Endodermal cell (in vitro differentiated cells): ENCODE measurements at regions not wholly inside any gene's neighbourhood (a gene's known extent, or its start where the extent isn't known, plus 50 kb on each side); places are given as distances from the start of the nearest gene placed in this dataset.
"Not testable (repeated sequence)": the region's sequence is repeated elsewhere in the genome, so short reads cannot be mapped to it uniquely, and the experiment has no call there.

Source experiments
- DNase-seq: peaks from one replicate; pipeline ENCODE4 v3.0.0-alpha.2; 2017
- H3K27ac ChIP-seq: 2 replicates; pipeline ENCODE4 v1.5.1; 2013; ENCODE audit warnings: mild to moderate bottlenecking, low read depth, low read length, moderate library complexity
- H3K27me3 ChIP-seq: 2 replicates; pipeline ENCODE4 v1.6.1; 2013; ENCODE audit warnings: mild to moderate bottlenecking, low read length, moderate library complexity; ENCODE audit not compliant: insufficient read depth, control insufficient read depth, poor library complexity, severe bottlenecking
- H3K36me3 ChIP-seq: 2 replicates; pipeline ENCODE4 v1.7.0; 2013; ENCODE audit warnings: mild to moderate bottlenecking, low read length, moderate library complexity; ENCODE audit not compliant: control insufficient read depth, insufficient read depth
- H3K4me1 ChIP-seq: one replicate; pipeline ENCODE4 v1.7.0; 2013; ENCODE audit warnings: low read length; ENCODE audit not compliant: control insufficient read depth, insufficient read depth
- H3K4me3 ChIP-seq: 2 replicates; pipeline ENCODE4 v1.5.1; 2013; ENCODE audit warnings: mild to moderate bottlenecking, low read length, moderate library complexity
- H3K9ac ChIP-seq: 2 replicates; pipeline ENCODE4 v1.6.1; 2013; ENCODE audit warnings: mild to moderate bottlenecking, low read length, moderate library complexity; ENCODE audit not compliant: poor library complexity, severe bottlenecking; ENCODE audit errors: extremely low read depth
- H3K9me3 ChIP-seq: 2 replicates; pipeline ENCODE4 v1.6.1; 2013; ENCODE audit warnings: mild to moderate bottlenecking, low read length, moderate library complexity; ENCODE audit not compliant: control insufficient read depth
- H3K27ac Mint-ChIP-seq: 2 replicates; pipeline ENCODE4 v1.8.0; 2020; ENCODE audit warnings: mixed read lengths
- H3K27me3 Mint-ChIP-seq: 2 replicates; pipeline ENCODE4 v1.8.0; 2021; ENCODE audit warnings: mild to moderate bottlenecking, mixed read lengths; ENCODE audit not compliant: insufficient read depth
- H3K36me3 Mint-ChIP-seq: 2 replicates; pipeline ENCODE4 v1.8.0; 2020; ENCODE audit warnings: low read depth, mixed read lengths
- H3K4me1 Mint-ChIP-seq: 2 replicates; pipeline ENCODE4 v1.8.0; 2020; ENCODE audit warnings: mixed read lengths
- H3K4me3 Mint-ChIP-seq: 2 replicates; pipeline ENCODE4 v1.8.0; 2020; ENCODE audit warnings: mild to moderate bottlenecking, moderate library complexity, mixed read lengths
- H3K9me3 Mint-ChIP-seq: 2 replicates; pipeline ENCODE4 v1.8.0; 2020; ENCODE audit warnings: mild to moderate bottlenecking, mixed read lengths
- CTCF ChIP-seq: fragments of 200-600 bp; sonication (generic); conservative IDR thresholded peaks from 2 replicates; pipeline ENCODE4 v1.5.0; 2021; ENCODE audit warnings: antibody characterized with exemption, mild to moderate bottlenecking
- WGBS, 2 experiments: methylation state at CpG; one replicate each; pipeline versions ENCODE4 v1.1.5 to v1.1.7; 2013; ENCODE audit warnings: missing lambda C conversion rate in 2 of 2, mixed read lengths in 1 of 2; ENCODE audit not compliant: insufficient coverage in 1 of 2, insufficient read length in 1 of 2; 5-methylcytosine and 5-hydroxymethylcytosine counted together

GRCh38 chr2:138879931-138880330 is 99.7 kb upstream of the NXPH2 start:
- Mint-ChIP-seq H3K4me1 (no peaks in the 10 kb centered on the region), H3K36me3 (no peaks in the 10 kb centered on the region), H3K4me3 (no peak overlapping the region), H3K27me3 (no peaks in the 10 kb centered on the region), H3K27ac (no peak overlapping the region), H3K9me3 (no peaks in the 10 kb centered on the region)
- TF ChIP-seq CTCF = no peak
- Histone ChIP-seq H3K27me3 (no peaks in the 10 kb centered on the region), H3K36me3 (no peaks in the 10 kb centered on the region), H3K9ac (no peak overlapping the region), H3K4me1 (no peaks in the 10 kb centered on the region), H3K27ac (no peak overlapping the region), H3K4me3 (no peak overlapping the region), H3K9me3 (no peaks in the 10 kb centered on the region)
- no peak for DNase-seq
- 90 to 93% methylated on average over 1 to 2 of the region's 2 CpGs for WGBS, 2 experiments

- Mint-ChIP-seq H3K9me3 (no peaks in the 10 kb centered on the region), H3K4me3 (no peak overlapping the region), H3K36me3 (no peaks in the 10 kb centered on the region), H3K27me3 (no peaks in the 10 kb centered on the region), H3K27ac (no peak overlapping the region), H3K4me1 (no peaks in the 10 kb centered on the region)
- Histone ChIP-seq H3K4me1 (no peaks in the 10 kb centered on the region), H3K36me3 (no peaks in the 10 kb centered on the region), H3K27me3 (no peaks in the 10 kb centered on the region), H3K9me3 (no peaks in the 10 kb centered on the region), H3K27ac (no peak overlapping the region), H3K4me3 (no peak overlapping the region), H3K9ac (no peak overlapping the region)
- DNase-seq = no peak
- 92% methylated on average over 3 of the region's 3 CpGs; no CpG with 5 or more reads in 1 of the 2 experiments for WGBS, 2 experiments
- TF ChIP-seq CTCF = no peak
Measured at GRCh38 chr2:138877421-138877820, 97.2 kb upstream of the NXPH2 start.

GRCh38 chr2:138874251-138874650 is 94.1 kb upstream of the NXPH2 start:
- H3K27me3 ChIP-seq = no peaks in the 10 kb centered on the region
- H3K9me3 ChIP-seq = no peaks in the 10 kb centered on the region
- Mint-ChIP-seq H3K9me3 (peaks cover 3% of the 10 kb centered on the region), H3K27me3 (no peaks in the 10 kb centered on the region), H3K4me1 (no peaks in the 10 kb centered on the region), H3K36me3 (no peaks in the 10 kb centered on the region), H3K27ac (no peak overlapping the region), H3K4me3 (no peak overlapping the region)
- 93% methylated on average over 1 of the region's 1 CpG; no CpG with 5 or more reads in 1 of the 2 experiments for WGBS, 2 experiments
- no peak for DNase-seq
- no peaks in the 10 kb centered on the region for H3K36me3 ChIP-seq
- no peaks in the 10 kb centered on the region for H3K4me1 ChIP-seq
- H3K4me3 ChIP-seq = no peak overlapping the region
- no peak for TF ChIP-seq CTCF
- H3K9ac ChIP-seq = no peak overlapping the region
- no peak overlapping the region for H3K27ac ChIP-seq

GRCh38 chr2:138872116-138872515 is 91.9 kb upstream of the NXPH2 start:
- H3K4me1 ChIP-seq, DNase-seq, H3K9ac ChIP-seq, H3K4me3 Mint-ChIP-seq, H3K27me3 ChIP-seq, H3K9me3 ChIP-seq, H3K4me1 Mint-ChIP-seq, H3K27me3 Mint-ChIP-seq, H3K27ac Mint-ChIP-seq, H3K27ac ChIP-seq, H3K36me3 Mint-ChIP-seq, H3K4me3 ChIP-seq, H3K9me3 Mint-ChIP-seq, H3K36me3 ChIP-seq: not testable (repeated sequence)
- WGBS, 2 experiments = 89% methylated on average over 4 of the region's 10 CpGs; no CpG with 5 or more reads in 1 of the 2 experiments
